GM19372 (cell line): ENCODE measurements at regions not wholly inside any gene's neighbourhood (a gene's known extent, or its start where the extent isn't known, plus 50 kb on each side); places are given as distances from the start of the nearest gene placed in this dataset.
"Not testable (repeated sequence)": the region's sequence is repeated elsewhere in the genome, so short reads cannot be mapped to it uniquely, and the experiment has no call there.

Source experiments
- ATAC-seq: cut with Tn5 transposase; IDR thresholded peaks from one replicate; pipeline ENCODE4 v1.9.1; 2021; ENCODE audit warnings: mild to moderate bottlenecking, low read depth, moderate library complexity; ENCODE audit not compliant: unreplicated experiment

- no peak for ATAC-seq
Measured at GRCh38 chr14:57061009-57061711, 207.5 kb downstream of the EXOC5 start.

DNA sequence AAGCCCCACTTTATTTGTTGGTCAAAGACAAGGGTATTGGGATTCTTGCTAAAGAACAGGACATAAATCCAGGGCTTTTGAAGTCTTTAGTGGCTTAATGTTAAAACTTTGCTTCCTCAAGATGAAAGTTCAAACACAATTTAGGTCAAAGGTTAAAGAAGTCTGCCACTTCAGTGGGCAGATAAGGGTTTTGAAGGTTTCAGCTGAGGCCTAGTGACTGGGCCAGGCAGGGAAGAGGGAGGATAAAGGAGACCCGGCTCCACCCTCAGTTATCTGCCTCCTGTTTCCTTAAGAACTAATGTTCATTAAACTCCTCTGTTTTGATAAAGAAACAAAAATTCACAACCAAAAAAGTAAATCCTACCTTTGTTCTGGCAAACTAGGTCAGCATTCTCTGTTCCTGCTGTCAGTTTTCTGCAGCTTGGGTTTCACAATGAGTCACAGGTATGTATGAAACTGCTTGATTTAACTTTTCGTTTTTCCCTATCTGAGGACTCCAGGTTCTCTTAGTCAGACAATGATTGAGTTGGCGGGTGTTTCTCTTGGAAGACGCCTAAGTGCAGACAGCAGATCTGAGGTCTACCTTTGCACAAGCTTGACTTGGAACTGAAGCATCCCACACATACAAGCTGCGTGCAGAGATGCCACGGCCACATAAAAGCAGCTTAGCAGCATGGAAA, 208.3 kb downstream of the EXOC5 start:
- peak; percentile 81 for ATAC-seq

- no peak for ATAC-seq
Measured at GRCh38 chr14:57058319-57058718, 210.4 kb downstream of the EXOC5 start.

- no peak for ATAC-seq
Measured at GRCh38 chr14:57057803-57058202, 210.9 kb downstream of the EXOC5 start.

- not testable (repeated sequence) for ATAC-seq
Measured at GRCh38 chr14:57056522-57056921, 212.2 kb downstream of the EXOC5 start.

DNA sequence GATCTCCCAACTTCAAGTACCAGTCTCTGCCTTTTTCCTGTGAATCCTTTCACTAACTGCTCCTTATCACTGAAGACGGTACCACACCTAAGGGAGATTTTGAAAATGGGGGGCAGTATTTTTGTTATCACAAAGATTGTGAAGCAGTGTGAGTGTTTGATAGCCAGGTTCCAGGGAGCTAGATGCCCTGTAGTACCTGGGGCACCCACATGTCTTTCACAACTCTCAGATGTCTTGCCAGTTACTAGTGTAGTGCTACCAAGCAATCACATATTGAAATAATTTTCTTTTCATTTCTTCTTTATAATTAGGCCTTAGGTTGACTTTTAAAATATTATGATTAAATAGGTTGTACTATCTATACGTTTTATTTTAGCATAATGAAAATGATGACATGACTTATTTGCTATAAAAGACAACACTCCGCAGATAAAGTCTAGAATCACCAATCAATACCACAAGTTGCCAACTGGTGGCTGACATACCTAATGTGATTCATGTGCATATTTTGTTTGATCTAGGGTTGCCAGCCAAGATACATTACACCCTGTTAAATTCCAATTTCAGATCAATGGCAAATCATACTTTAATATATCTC, 215.9 kb downstream of the EXOC5 start:
- ATAC-seq: no peak

- no peak for ATAC-seq
Measured at GRCh38 chr14:57051633-57052032, 217.1 kb downstream of the EXOC5 start.

GRCh38 chr14:57049848-57050247, 218.9 kb downstream of the EXOC5 start:
- no peak for ATAC-seq

- ATAC-seq: no peak
Measured at GRCh38 chr14:57046175-57046574, 222.5 kb downstream of the EXOC5 start.

DNA sequence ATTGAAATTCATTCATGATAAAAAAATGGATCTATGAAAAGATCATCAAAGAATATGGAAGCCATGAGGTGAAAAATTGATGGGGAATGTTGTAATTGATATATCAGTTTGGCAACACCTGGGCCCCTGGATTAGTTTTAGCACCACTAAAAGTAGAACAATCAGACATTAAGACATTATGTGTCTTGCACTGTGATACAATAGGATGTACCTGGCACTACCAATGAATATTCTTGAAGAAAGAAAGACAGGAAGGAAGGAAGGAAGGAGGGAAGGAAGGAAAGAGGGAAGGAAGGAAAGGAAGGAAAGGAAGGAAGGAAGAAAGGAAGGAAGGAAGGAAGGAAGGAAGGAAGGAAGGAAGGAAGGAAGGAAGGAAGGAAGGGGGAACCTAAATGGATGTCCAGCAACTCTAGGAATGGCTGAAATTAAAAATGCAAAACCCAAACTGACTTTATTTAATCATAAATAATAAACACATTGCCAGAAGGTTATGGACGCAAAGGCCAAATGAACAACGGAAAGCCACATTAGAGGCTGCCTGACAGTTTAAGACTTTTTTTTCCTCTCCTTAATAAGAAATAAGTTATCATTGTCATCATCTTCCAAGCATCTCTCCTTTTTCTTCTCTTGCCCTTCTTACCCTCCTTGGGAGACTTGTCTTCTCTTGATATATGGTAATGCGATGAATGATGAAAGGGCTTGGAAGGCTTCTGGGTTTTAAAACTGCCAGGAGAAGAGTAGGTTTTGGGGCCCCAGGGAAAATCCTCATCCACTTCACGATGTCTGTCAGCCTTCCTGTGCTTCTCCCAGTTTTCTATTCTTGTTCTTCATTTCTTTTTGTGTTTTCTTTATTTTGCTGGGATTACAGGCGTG, 224.4 kb downstream of the EXOC5 start:
- ATAC-seq: not testable (repeated sequence)

DNA sequence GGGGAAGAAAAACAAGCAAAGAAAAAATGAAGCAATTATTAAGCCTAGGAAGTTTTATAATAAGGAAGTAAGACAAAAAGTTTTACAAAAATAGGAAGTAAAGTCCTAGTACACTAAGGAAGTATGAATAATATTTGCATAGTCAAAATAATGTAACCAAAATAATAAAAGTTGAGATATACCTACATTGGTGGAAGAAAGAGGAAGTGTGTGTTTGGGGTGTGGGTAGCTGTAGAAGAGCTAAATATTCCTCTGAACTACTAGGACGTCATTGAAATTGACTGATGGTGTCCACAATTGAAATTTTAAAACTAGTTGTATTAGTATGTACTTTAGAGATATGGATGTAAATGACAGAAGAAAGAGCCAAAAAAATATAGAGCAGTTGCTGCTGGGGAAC, 228.4 kb upstream of the OTX2 start:
- no peak for ATAC-seq

- no peak for ATAC-seq
Measured at GRCh38 chr14:57031474-57031873, 221.2 kb upstream of the OTX2 start.

DNA sequence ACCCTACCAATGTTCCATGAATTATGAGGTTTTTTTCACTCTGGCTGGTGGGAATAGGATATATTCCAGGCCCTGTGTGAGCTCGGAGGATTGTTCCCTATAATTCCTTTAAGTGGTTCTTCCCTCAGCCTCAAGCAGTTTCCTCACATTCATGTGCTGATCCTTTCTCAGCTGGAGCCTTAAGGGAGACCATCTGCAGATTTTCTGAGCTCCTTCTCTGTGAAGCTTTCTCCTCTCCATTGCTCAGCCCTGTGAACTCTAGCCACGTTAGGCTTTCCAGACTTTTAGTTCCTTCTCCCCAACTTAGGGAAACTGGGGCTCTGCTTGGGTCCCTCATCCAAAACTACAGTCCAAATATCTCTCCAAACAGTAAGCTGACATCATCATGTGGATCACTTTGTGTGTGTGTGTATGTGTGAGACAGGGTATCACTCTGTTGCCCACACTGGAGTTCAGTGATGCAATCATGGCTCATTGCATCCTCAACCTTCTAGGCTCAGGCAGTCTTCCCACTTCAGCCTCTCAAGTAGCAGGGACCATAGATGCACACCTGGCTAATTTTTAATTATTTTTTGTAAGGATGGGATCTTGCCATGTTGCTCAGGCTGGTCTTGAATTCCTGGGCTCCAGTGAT, 219.5 kb upstream of the OTX2 start:
- ATAC-seq: no peak

DNA sequence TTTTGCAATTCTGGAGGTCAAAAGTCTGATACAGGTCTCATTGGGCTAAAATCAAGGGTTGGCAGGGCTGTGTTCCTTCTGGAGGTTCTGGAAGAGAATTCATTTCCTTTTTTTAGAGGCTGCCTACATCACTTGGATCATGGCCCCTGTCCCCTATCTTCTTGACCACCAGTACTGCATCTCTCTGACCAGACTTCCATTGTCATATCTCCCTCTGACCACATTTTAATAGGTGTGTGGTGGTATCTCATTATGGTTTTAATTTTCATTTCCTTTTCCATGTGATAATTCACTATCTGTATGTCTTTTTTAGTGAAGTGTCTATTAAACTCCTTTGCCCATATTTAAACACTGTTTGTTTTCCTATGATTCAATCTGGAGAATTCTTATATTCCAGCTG, 215.2 kb upstream of the OTX2 start:
- no peak for ATAC-seq

DNA sequence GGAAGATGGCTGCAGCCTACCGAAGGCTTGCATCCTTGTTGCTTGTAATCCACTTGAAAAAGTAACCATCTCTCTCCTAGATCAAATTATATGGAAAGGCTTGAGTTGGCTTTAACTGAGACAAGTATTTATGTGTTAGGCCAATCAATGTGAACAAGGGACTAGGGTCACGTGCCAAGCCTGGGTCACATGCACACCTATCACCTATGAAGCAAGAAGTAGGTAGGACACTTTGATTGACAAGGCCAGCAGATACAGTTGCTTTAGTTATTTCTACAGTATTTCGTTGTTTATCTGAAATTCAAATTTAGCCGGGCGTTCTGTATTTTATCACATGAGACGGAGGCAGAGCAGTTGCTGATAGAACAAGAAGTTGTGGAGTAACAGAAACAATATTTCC, 212.3 kb upstream of the OTX2 start:
- ATAC-seq: no peak

DNA sequence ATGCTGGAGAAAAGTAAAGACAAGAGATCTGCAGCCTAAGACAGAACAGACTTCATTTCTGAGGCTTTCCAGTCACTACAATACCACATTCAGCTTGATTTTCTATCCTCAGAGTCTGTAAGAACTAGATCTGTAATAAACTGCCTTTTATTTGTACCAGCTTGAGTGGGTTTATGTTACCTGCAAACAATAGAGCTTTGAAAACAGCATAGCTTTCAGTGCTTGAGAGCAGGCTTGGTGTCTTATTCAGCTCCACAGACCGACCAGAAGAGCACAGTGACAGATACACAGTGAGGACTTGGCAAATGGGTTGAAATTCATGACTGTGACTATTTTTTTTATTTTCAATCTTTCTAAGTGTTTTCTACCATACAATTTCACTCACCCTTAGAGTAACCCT, 207.8 kb upstream of the OTX2 start:
- ATAC-seq: no peak

GRCh38 chr14:57013987-57014386, 203.7 kb upstream of the OTX2 start:
- no peak for ATAC-seq

- no peak for ATAC-seq
Measured at GRCh38 chr14:57009585-57010515, 199.6 kb upstream of the OTX2 start.

GRCh38 chr14:57008534-57008933, 198.3 kb upstream of the OTX2 start:
- ATAC-seq: no peak
